Endodermal cell (in vitro differentiated cells): ENCODE measurements at regions not wholly inside any gene's neighbourhood (a gene's known extent, or its start where the extent isn't known, plus 50 kb on each side); places are given as distances from the start of the nearest gene placed in this dataset.
A peak's percentile ranks its signal among the peaks of the same experiment; 100 is the strongest.

Experiments
- DNase-seq: peaks from one replicate; pipeline ENCODE4 v3.0.0-alpha.2; 2017
- H3K27ac ChIP-seq: 2 replicates; pipeline ENCODE4 v1.5.1; 2013; ENCODE audit warnings: mild to moderate bottlenecking, low read depth, low read length, moderate library complexity
- H3K27me3 ChIP-seq: 2 replicates; pipeline ENCODE4 v1.6.1; 2013; ENCODE audit warnings: mild to moderate bottlenecking, low read length, moderate library complexity; ENCODE audit not compliant: insufficient read depth, control insufficient read depth, poor library complexity, severe bottlenecking
- H3K36me3 ChIP-seq: 2 replicates; pipeline ENCODE4 v1.7.0; 2013; ENCODE audit warnings: mild to moderate bottlenecking, low read length, moderate library complexity; ENCODE audit not compliant: control insufficient read depth, insufficient read depth
- H3K4me1 ChIP-seq: one replicate; pipeline ENCODE4 v1.7.0; 2013; ENCODE audit warnings: low read length; ENCODE audit not compliant: control insufficient read depth, insufficient read depth
- H3K4me3 ChIP-seq: 2 replicates; pipeline ENCODE4 v1.5.1; 2013; ENCODE audit warnings: mild to moderate bottlenecking, low read length, moderate library complexity
- H3K9ac ChIP-seq: 2 replicates; pipeline ENCODE4 v1.6.1; 2013; ENCODE audit warnings: mild to moderate bottlenecking, low read length, moderate library complexity; ENCODE audit not compliant: poor library complexity, severe bottlenecking; ENCODE audit errors: extremely low read depth
- H3K9me3 ChIP-seq: 2 replicates; pipeline ENCODE4 v1.6.1; 2013; ENCODE audit warnings: mild to moderate bottlenecking, low read length, moderate library complexity; ENCODE audit not compliant: control insufficient read depth
- H3K27ac Mint-ChIP-seq: 2 replicates; pipeline ENCODE4 v1.8.0; 2020; ENCODE audit warnings: mixed read lengths
- H3K27me3 Mint-ChIP-seq: 2 replicates; pipeline ENCODE4 v1.8.0; 2021; ENCODE audit warnings: mild to moderate bottlenecking, mixed read lengths; ENCODE audit not compliant: insufficient read depth
- H3K36me3 Mint-ChIP-seq: 2 replicates; pipeline ENCODE4 v1.8.0; 2020; ENCODE audit warnings: low read depth, mixed read lengths
- H3K4me1 Mint-ChIP-seq: 2 replicates; pipeline ENCODE4 v1.8.0; 2020; ENCODE audit warnings: mixed read lengths
- H3K4me3 Mint-ChIP-seq: 2 replicates; pipeline ENCODE4 v1.8.0; 2020; ENCODE audit warnings: mild to moderate bottlenecking, moderate library complexity, mixed read lengths
- H3K9me3 Mint-ChIP-seq: 2 replicates; pipeline ENCODE4 v1.8.0; 2020; ENCODE audit warnings: mild to moderate bottlenecking, mixed read lengths
- CTCF ChIP-seq: fragments of 200-600 bp; sonication (generic); conservative IDR thresholded peaks from 2 replicates; pipeline ENCODE4 v1.5.0; 2021; ENCODE audit warnings: antibody characterized with exemption, mild to moderate bottlenecking
- WGBS, 2 experiments: methylation state at CpG; one replicate each; pipeline versions ENCODE4 v1.1.5 to v1.1.7; 2013; ENCODE audit warnings: missing lambda C conversion rate in 2 of 2, mixed read lengths in 1 of 2; ENCODE audit not compliant: insufficient coverage in 1 of 2, insufficient read length in 1 of 2; 5-methylcytosine and 5-hydroxymethylcytosine counted together

GRCh38 chr6:170038708-170039107 lies 252.2 kb downstream of the DLL1 start:
- H3K4me3 ChIP-seq, result no peak overlapping the region
- peaks cover 48% of the 10 kb centered on the region for H3K4me1 Mint-ChIP-seq
- 67 to 70% methylated on average over 7 to 9 of the region's 9 CpGs for WGBS, 2 experiments
- peaks cover 2% of the 10 kb centered on the region for H3K27me3 Mint-ChIP-seq
- no peak for TF ChIP-seq CTCF
- no peaks in the 10 kb centered on the region for H3K9me3 ChIP-seq
- H3K4me1 ChIP-seq, result peaks cover 18% of the 10 kb centered on the region
- H3K4me3 Mint-ChIP-seq, result no peak overlapping the region
- no peak overlapping the region for H3K9ac ChIP-seq
- H3K27me3 ChIP-seq, result no peaks in the 10 kb centered on the region
- peaks cover 24% of the 10 kb centered on the region for H3K9me3 Mint-ChIP-seq
- no peak overlapping the region for H3K27ac ChIP-seq
- peaks cover under 1% of the 10 kb centered on the region for H3K36me3 Mint-ChIP-seq
- no peaks in the 10 kb centered on the region for H3K36me3 ChIP-seq
- DNase-seq, result no peak
- no peak overlapping the region for H3K27ac Mint-ChIP-seq

- Histone ChIP-seq H3K4me3 (no peak overlapping the region), H3K9me3 (no peaks in the 10 kb centered on the region), H3K9ac (no peak overlapping the region), H3K27ac (no peak overlapping the region), H3K27me3 (no peaks in the 10 kb centered on the region), H3K36me3 (no peaks in the 10 kb centered on the region), H3K4me1 (peaks cover 18% of the 10 kb centered on the region)
- Mint-ChIP-seq H3K4me1 (peaks cover 48% of the 10 kb centered on the region), H3K27ac (peak overlapping the region; percentile 52), H3K36me3 (peaks cover 3% of the 10 kb centered on the region), H3K9me3 (peaks cover 27% of the 10 kb centered on the region), H3K4me3 (no peak overlapping the region), H3K27me3 (peaks cover 3% of the 10 kb centered on the region)
- 81 to 100% methylated on average over 4 to 7 of the region's 7 CpGs for WGBS, 2 experiments
- TF ChIP-seq CTCF, result no peak
- DNase-seq, result peak; percentile 68
Observed at GRCh38 chr6:170038251-170038650, 252.6 kb downstream of the DLL1 start.

GRCh38 chr6:170037541-170038250 lies 253.2 kb downstream of the DLL1 start:
- peaks cover 31% of the 10 kb centered on the region for H3K9me3 Mint-ChIP-seq
- Histone ChIP-seq H3K27ac (no peak overlapping the region), H3K4me1 (peaks cover 18% of the 10 kb centered on the region), H3K27me3 (no peaks in the 10 kb centered on the region), H3K36me3 (no peaks in the 10 kb centered on the region), H3K9ac (no peak overlapping the region), H3K9me3 (no peaks in the 10 kb centered on the region), H3K4me3 (no peak overlapping the region)
- H3K27me3 Mint-ChIP-seq, result peaks cover 3% of the 10 kb centered on the region
- H3K4me3 Mint-ChIP-seq, result no peak overlapping the region
- 86 to 89% methylated on average over 10 to 15 of the region's 15 CpGs for WGBS, 2 experiments
- H3K27ac Mint-ChIP-seq, result peak overlapping the region; percentile 52
- peaks cover 3% of the 10 kb centered on the region for H3K36me3 Mint-ChIP-seq
- TF ChIP-seq CTCF, result no peak
- no peak for DNase-seq
- peaks cover 48% of the 10 kb centered on the region for H3K4me1 Mint-ChIP-seq
